IPS DF 6.9 (cell line): ENCODE measurements at regions not wholly inside any gene's neighbourhood (a gene's known extent, or its start where the extent isn't known, plus 50 kb on each side); places are given as distances from the start of the nearest gene placed in this dataset.

Source experiments
- DNase-seq: peaks from one replicate; pipeline ENCODE4 v3.0.0-alpha.2; 2013; ENCODE audit warnings: low read depth, low spot score
- H3K27ac ChIP-seq: one replicate; pipeline ENCODE4 v1.5.1; 2013; ENCODE audit warnings: low read length, control low read depth
- H3K27me3 ChIP-seq: 2 replicates; pipeline ENCODE4 v1.6.1; 2013; ENCODE audit warnings: mild to moderate bottlenecking, low read length; ENCODE audit not compliant: control insufficient read depth, insufficient read depth
- H3K36me3 ChIP-seq: 2 replicates; pipeline ENCODE4 v1.6.1; 2013; ENCODE audit warnings: low read length; ENCODE audit not compliant: control insufficient read depth, insufficient read depth
- H3K4me1 ChIP-seq: 2 replicates; pipeline ENCODE4 v1.6.1; 2013; ENCODE audit warnings: low read length; ENCODE audit not compliant: control insufficient read depth, insufficient read depth
- H3K4me3 ChIP-seq: 2 replicates; pipeline ENCODE4 v1.5.1; 2013; ENCODE audit warnings: mild to moderate bottlenecking, low read length
- H3K9me3 ChIP-seq: 2 replicates; pipeline ENCODE4 v1.6.1; 2013; ENCODE audit warnings: low read length, inconsistent platforms; ENCODE audit not compliant: control insufficient read depth, insufficient read depth
- WGBS: extraction: QIAGEN DNeasy Blood & Tissue Kit; methylation state at CpG from one replicate; pipeline ENCODE4 v1.1.7; 2013; ENCODE audit warnings: mixed read lengths, missing lambda C conversion rate; ENCODE audit not compliant: insufficient read length, insufficient coverage; 5-methylcytosine and 5-hydroxymethylcytosine counted together

DNA sequence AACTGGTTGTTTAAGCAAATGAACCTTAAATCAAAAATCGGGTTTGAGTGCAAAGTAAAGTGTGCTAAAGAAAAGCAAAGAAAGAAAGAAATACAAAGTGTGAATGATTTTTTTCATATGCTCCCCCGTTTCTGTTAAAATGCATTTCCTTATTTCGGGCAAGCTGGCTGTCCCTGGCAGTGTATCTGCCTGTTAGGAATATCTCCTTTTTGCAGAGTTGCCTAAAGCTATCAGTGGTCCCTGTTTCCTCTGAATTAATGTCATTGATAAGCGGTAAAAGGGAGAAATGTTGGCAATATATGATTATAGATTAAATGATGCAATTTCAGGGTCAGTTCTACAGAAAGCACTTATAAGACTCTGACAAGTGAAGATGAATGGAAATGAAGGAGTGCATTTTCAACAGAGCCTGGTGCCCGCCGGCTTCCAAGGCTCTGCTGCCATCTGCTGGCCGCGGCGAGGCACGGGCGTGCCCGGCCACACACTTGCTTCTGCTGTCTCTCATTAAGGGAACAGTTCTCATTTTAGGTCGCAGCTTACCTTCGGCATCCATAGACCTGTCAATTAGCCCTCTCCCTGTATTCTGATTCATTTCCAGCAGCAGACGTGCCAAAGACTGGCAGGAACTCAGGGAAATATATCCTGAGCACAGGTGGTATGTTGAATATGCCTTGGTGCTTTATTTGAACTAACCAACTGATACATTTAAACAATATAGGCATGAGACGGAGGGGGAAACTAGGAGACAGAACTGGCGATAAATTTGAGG is 381.9 kb downstream of the C6orf118 start:
- Histone ChIP-seq H3K9me3 (no peaks in the 10 kb centered on the region), H3K4me1 (no peaks in the 10 kb centered on the region), H3K36me3 (no peaks in the 10 kb centered on the region), H3K4me3 (no peak overlapping the region), H3K27ac (no peak overlapping the region), H3K27me3 (no peaks in the 10 kb centered on the region)
- no CpG with 5 or more reads among the region's 17 CpGs for WGBS
- peak; percentile 33 for DNase-seq

GRCh38 chr6:164926686-164927085 is 382.7 kb downstream of the C6orf118 start:
- H3K9me3 ChIP-seq = no peaks in the 10 kb centered on the region
- H3K27me3 ChIP-seq = no peaks in the 10 kb centered on the region
- DNase-seq = no peak
- no CpG with 5 or more reads among the region's 2 CpGs for WGBS
- H3K27ac ChIP-seq = no peak overlapping the region
- H3K36me3 ChIP-seq = no peaks in the 10 kb centered on the region
- no peak overlapping the region for H3K4me3 ChIP-seq
- no peaks in the 10 kb centered on the region for H3K4me1 ChIP-seq

DNA sequence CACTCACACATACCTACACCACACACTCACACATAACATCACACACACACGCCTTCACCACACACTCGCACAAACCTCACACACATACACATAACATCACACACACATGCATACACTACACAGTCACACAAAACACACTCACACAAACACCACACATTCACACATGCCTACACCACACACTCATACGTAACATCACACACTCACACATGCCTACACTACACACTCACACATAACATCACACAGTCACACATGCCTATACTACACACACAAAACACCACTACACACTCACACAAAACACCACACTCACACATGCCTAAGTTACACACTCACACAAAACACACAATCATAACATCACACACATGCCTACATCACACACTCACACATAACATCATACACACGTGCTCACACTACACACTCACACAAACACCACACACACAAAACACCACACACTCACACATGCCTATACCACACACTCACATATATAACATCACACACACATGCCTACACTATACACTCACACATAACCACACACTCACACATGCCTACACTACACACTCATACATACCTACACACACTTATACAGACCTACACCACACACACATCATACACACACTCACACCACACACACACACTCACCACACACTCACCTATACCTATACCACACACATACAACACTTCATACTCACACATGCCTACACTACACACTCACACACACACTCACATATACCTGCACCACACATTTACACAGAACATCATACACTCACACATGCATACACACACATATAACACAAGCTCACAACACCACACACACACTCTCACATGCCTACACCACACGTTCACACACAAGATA is 383.5 kb downstream of the C6orf118 start:
- Histone ChIP-seq H3K9me3 (no peaks in the 10 kb centered on the region), H3K4me1 (no peaks in the 10 kb centered on the region), H3K27me3 (no peaks in the 10 kb centered on the region), H3K4me3 (no peak overlapping the region), H3K27ac (no peak overlapping the region), H3K36me3 (no peaks in the 10 kb centered on the region)
- WGBS = over 99% methylated on average over 4 of the region's 5 CpGs
- DNase-seq = no peak

DNA sequence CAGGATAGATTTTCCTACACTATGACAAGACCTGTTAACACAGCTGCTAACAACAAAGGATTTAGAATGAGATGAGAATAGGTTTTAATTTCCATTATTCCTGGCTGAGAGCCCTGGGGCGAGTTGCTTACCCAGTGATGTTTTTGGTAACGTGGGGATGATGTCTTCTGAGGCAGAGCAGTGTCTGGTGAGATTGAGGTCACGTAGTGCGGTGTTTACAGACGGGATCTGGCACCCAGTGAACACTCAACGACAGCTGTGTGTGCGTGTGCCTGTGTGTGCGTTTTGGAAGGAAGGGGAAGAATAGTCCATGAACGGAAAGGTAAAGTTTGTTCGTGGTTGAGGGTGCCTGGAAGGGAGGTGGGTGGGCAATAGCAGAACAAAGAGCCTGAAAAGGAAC is 384.7 kb downstream of the C6orf118 start:
- Histone ChIP-seq H3K4me1 (no peaks in the 10 kb centered on the region), H3K9me3 (no peaks in the 10 kb centered on the region), H3K27me3 (no peaks in the 10 kb centered on the region), H3K27ac (no peak overlapping the region), H3K36me3 (no peaks in the 10 kb centered on the region), H3K4me3 (no peak overlapping the region)
- no peak for DNase-seq
- WGBS = 100% methylated on average over 2 of the region's 10 CpGs

- Histone ChIP-seq H3K4me1 (no peaks in the 10 kb centered on the region), H3K4me3 (no peak overlapping the region), H3K27me3 (no peaks in the 10 kb centered on the region), H3K27ac (no peak overlapping the region), H3K36me3 (no peaks in the 10 kb centered on the region), H3K9me3 (no peaks in the 10 kb centered on the region; the same call in 1 of the 2 replicates)
- no CpG with 5 or more reads among the region's 1 CpG for WGBS
- no peak for DNase-seq
These were observed 392.2 kb downstream of the C6orf118 start for GRCh38 chr6:164917211-164917610.

DNA sequence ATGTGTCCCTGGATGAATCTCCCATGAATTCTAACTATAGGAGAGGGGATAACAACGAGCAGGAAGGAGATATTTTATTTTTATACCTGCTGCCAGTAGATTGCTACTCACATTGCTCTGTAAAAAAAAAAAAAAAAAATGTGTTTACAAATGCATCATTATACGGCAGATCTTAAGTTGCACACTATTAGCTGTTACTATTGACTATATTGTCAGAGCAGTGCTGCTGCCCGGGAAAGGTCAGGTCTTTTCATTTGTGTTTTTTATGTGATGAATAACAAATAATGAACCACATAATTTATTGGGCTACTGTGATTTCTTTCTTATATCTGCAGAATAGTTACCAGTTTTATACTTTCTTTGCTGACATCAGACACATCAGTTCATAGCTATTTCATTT is 393.3 kb downstream of the C6orf118 start:
- no peaks in the 10 kb centered on the region for H3K36me3 ChIP-seq

GRCh38 chr6:164911873-164912580 is 397.4 kb downstream of the C6orf118 start:
- no peak for DNase-seq
- H3K4me1 ChIP-seq = no peaks in the 10 kb centered on the region
- no peaks in the 10 kb centered on the region; the same call in 1 of the 2 replicates for H3K9me3 ChIP-seq
- no CpG with 5 or more reads among the region's 6 CpGs for WGBS
- no peaks in the 10 kb centered on the region for H3K36me3 ChIP-seq
- H3K4me3 ChIP-seq = no peak overlapping the region
- H3K27me3 ChIP-seq = no peaks in the 10 kb centered on the region
- no peak overlapping the region for H3K27ac ChIP-seq

More for the DNA sequence above, 393.3 kb downstream of the C6orf118 start:
- Histone ChIP-seq H3K9me3 (no peaks in the 10 kb centered on the region; the same call in 1 of the 2 replicates), H3K4me3 (no peak overlapping the region), H3K27ac (no peak overlapping the region), H3K27me3 (no peaks in the 10 kb centered on the region), H3K4me1 (no peaks in the 10 kb centered on the region)
- no peak for DNase-seq
- WGBS = no CpG with 5 or more reads among the region's 3 CpGs

DNA sequence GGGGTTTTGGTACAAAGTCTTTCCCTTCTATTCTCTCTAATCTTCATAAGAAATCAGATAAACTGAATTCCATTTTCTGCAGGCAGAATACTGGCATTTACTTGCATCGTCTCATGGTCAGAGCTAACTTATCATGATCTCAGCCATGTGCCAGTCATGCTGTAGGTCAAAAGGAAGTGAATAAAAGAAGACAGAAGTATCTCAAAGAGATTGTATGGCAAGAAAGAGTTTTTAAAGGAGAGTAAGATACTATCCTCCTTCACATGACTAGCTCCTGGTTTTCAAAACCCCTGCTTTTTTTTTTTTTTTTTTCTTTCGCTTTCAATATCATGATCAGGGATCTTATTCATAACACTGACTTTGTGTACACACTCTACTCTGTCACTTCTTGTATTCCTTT is 398.3 kb downstream of the C6orf118 start:
- H3K4me1 ChIP-seq = no peaks in the 10 kb centered on the region
- DNase-seq = no peak
- WGBS = no CpG with 5 or more reads among the region's 2 CpGs
- H3K27me3 ChIP-seq = no peaks in the 10 kb centered on the region
- H3K4me3 ChIP-seq = no peak overlapping the region
- no peaks in the 10 kb centered on the region for H3K9me3 ChIP-seq
- no peak overlapping the region for H3K27ac ChIP-seq
- no peaks in the 10 kb centered on the region for H3K36me3 ChIP-seq

- H3K4me1 ChIP-seq = no peaks in the 10 kb centered on the region
- H3K36me3 ChIP-seq = no peaks in the 10 kb centered on the region
- no peak overlapping the region for H3K27ac ChIP-seq
- no peak for DNase-seq
- H3K9me3 ChIP-seq = no peaks in the 10 kb centered on the region
- no peaks in the 10 kb centered on the region for H3K27me3 ChIP-seq
- H3K4me3 ChIP-seq = no peak overlapping the region
These were observed 402.6 kb downstream of the C6orf118 start for GRCh38 chr6:164906766-164907165.

DNA sequence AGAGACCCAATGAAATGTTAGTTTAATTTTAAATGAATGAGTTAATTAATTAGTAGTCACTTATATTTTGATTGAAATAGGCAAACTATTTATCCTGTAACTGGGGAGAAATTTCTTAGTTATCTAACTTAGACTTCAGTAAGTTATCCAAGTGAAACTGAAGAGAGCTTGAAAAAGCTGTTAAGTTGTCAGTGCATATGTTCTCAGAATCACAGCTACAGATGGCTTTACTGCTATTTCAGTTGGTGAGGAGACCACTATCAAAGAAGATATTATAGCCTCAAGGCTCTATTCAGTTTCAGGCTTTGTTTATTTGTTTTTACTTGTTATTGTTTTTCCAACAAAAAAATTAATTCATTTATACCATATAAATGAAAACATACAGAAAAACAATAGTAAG is 404.1 kb downstream of the C6orf118 start:
- Histone ChIP-seq H3K9me3 (no peaks in the 10 kb centered on the region), H3K27ac (no peak overlapping the region), H3K36me3 (no peaks in the 10 kb centered on the region), H3K27me3 (no peaks in the 10 kb centered on the region), H3K4me3 (no peak overlapping the region), H3K4me1 (no peaks in the 10 kb centered on the region)
- no peak for DNase-seq
